AG04450 (cell line): ENCODE measurements at regions not wholly inside any gene's neighbourhood (a gene's known extent, or its start where the extent isn't known, plus 50 kb on each side); places are given as distances from the start of the nearest gene placed in this dataset.
"Not testable (repeated sequence)": the region's sequence is repeated elsewhere in the genome, so short reads cannot be mapped to it uniquely, and the experiment has no call there.

Experiments
- CTCF ChIA-PET: fragments of 300-600, 350-600 bp; formaldehyde crosslinking; extraction: SDS; loops from one replicate; lab custom pipeline; 2022; ENCODE audit warnings: antibody characterized with exemption, inconsistent platforms; lab: Charles Lee
- POLR2A ChIA-PET: fragments of 350-600 bp; formaldehyde crosslinking; extraction: SDS; loops from one replicate; lab custom pipeline; 2021; ENCODE audit warnings: antibody characterized with exemption, inconsistent platforms; lab: Yijun Ruan, JAX
- DNase-seq: peaks from one replicate; pipeline ENCODE4 v3.0.0-alpha.2; 2011; ENCODE audit warnings: low read depth, low spot score
- H3K27ac ChIP-seq: one replicate; pipeline ENCODE4 v1.5.1; 2012; ENCODE audit warnings: low read depth, low read length, control low read depth
- H3K27me3 ChIP-seq: one replicate; pipeline ENCODE4 v1.6.0; 2012; ENCODE audit warnings: low read length; ENCODE audit not compliant: control insufficient read depth, insufficient read depth
- H3K4me3 ChIP-seq: 2 replicates; pipeline ENCODE4 v1.5.1; 2011; ENCODE audit warnings: mild to moderate bottlenecking, low read depth, low read length, control low read depth
- H3K9me3 ChIP-seq: 2 replicates; pipeline ENCODE4 v1.5.1; 2012; ENCODE audit warnings: low read length; ENCODE audit not compliant: control insufficient read depth, insufficient read depth
- TF ChIP-seq, protein P1 (sequence below): IDR thresholded peaks from 2 replicates; pipeline ENCODE4 v1.5.1; 2011; ENCODE audit warnings: low read depth, low read length, control low read depth, inconsistent platforms

- TF ChIP-seq, protein P1, sequence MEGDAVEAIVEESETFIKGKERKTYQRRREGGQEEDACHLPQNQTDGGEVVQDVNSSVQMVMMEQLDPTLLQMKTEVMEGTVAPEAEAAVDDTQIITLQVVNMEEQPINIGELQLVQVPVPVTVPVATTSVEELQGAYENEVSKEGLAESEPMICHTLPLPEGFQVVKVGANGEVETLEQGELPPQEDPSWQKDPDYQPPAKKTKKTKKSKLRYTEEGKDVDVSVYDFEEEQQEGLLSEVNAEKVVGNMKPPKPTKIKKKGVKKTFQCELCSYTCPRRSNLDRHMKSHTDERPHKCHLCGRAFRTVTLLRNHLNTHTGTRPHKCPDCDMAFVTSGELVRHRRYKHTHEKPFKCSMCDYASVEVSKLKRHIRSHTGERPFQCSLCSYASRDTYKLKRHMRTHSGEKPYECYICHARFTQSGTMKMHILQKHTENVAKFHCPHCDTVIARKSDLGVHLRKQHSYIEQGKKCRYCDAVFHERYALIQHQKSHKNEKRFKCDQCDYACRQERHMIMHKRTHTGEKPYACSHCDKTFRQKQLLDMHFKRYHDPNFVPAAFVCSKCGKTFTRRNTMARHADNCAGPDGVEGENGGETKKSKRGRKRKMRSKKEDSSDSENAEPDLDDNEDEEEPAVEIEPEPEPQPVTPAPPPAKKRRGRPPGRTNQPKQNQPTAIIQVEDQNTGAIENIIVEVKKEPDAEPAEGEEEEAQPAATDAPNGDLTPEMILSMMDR, result no peak
- DNase-seq, result no peak
- POLR2A ChIA-PET, result no interaction called here
- CTCF ChIA-PET, result no interaction called here
- H3K9me3 ChIP-seq, result no peaks in the 10 kb centered on the region; the same call in none of the 2 replicates
- no peak overlapping the region for H3K4me3 ChIP-seq
- H3K27me3 ChIP-seq, result no peaks in the 10 kb centered on the region
- no peak overlapping the region for H3K27ac ChIP-seq
Observed at GRCh38 chr2:8253781-8254180, 428.1 kb upstream of the ID2 start.

DNA sequence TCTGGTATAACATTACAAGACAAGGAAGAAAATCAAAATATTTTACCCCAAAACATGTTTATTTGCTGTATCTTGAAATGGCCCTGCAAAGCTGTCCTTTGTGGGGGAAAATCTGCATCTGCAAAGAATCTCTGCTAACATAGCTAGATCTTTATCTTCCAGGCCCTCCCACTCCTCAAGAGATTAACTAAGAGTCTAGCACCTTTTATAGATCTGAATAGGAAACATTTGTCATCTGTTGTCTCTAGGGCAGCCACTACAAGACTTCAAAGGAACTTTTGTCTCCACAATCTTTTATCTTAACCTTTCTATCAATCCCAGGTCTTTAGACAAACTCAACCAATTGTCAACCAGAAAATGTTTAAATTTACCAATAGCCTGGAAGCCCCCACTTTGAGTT is 427.6 kb upstream of the ID2 start:
- H3K4me3 ChIP-seq, H3K27me3 ChIP-seq, DNase-seq, H3K27ac ChIP-seq, CTCF ChIA-PET, H3K9me3 ChIP-seq, POLR2A ChIA-PET: not testable (repeated sequence)

DNA sequence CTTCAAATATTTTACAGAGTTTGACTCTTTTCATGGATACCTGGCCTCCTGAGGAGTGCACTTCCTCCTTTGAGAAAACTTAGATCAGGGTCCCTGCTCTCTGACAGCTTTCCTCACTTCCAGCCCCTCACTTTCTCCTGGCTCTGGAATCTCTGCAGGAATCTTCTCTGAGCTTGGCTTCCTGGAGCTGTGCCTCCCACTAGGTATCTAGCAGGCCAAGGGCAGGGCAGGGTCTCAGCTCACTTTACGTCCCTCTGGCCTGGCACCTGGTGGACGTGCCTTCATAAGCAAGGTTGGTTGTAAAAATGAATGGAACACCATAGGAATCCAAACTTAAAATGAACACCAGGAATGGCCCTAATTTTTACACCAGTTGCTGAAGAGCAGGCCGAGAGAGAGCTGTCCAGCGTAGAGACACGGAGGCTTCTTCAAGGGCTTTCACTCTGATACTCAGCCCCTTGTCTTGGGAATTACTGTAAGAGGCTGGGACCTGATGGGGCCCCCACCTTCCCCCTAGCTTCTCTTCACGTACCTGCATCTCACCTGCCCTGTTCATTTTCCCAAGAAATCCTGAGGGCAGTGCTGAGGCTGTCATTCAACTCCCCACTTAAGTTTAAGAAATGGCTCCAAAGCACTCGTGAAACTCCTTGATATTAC is 426.9 kb upstream of the ID2 start:
- no peak overlapping the region for H3K27ac ChIP-seq
- TF ChIP-seq, protein P1, result no peak
- no peaks in the 10 kb centered on the region; the same call in 1 of the 2 replicates for H3K9me3 ChIP-seq
- POLR2A ChIA-PET, result no interaction called here
- DNase-seq, result no peak
- no peak overlapping the region for H3K4me3 ChIP-seq
- CTCF ChIA-PET, result interaction anchor here (0.5 kb wide), 1 partner anchor 1429 kb away, joined by 7 read pairs; no protein-coding TSS in a partner anchor
- no peaks in the 10 kb centered on the region for H3K27me3 ChIP-seq

DNA sequence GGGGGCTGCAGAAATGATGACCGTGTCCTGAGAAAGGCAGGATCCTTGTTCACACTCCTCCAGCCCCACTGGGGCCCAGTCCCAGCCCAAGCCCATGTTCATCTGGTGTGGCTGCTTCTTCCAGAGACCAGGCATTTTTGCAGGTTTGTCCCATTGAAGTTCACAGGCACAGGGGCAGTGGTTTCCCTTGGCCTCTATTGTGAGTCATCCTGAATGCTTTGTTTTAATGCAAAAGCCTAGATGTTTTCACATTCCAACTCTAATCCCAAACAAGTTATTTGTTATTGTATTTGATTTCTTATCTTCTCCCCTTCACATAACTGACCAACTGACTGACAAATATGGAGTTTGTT is 426.4 kb upstream of the ID2 start:
- H3K27me3 ChIP-seq, result peaks cover 4% of the 10 kb centered on the region
- TF ChIP-seq, protein P1, result no peak
- no peak overlapping the region for H3K27ac ChIP-seq
- POLR2A ChIA-PET, result no interaction called here
- H3K9me3 ChIP-seq, result no peaks in the 10 kb centered on the region; the same call in 1 of the 2 replicates
- CTCF ChIA-PET, result interaction anchor here (0.5 kb wide), 1 partner anchor 1430 kb away, joined by 7 read pairs; no protein-coding TSS in a partner anchor
- no peak for DNase-seq
- H3K4me3 ChIP-seq, result no peak overlapping the region

- DNase-seq, result no peak
- TF ChIP-seq, protein P1, result no peak
- Histone ChIP-seq H3K4me3 (no peak overlapping the region), H3K9me3 (no peaks in the 10 kb centered on the region), H3K27ac (no peak overlapping the region), H3K27me3 (peaks cover 4% of the 10 kb centered on the region)
- ChIA-PET POLR2A (no interaction called here), CTCF (no interaction called here)
Observed at GRCh38 chr2:8256905-8257304, 425.0 kb upstream of the ID2 start.
